ENCODE measurements at regions not wholly inside any gene's neighbourhood (a gene's known extent, or its start where the extent isn't known, plus 50 kb on each side); places are given as distances from the start of the nearest gene placed in this dataset.
"Not testable (repeated sequence)": the region's sequence is repeated elsewhere in the genome, so short reads cannot be mapped to it uniquely, and the experiment has no call there.

GRCh38 chr5:21049901-21050300 is 1061.9 kb upstream of the CDH18 start:
- intact Hi-C loops (cut with micrococcal nuclease), result no loop called here
- POLR2A ChIA-PET, result interaction anchor here (0.6 kb wide), 1 partner anchor 10 kb away, joined by 3 read pairs; no protein-coding TSS in a partner anchor

GRCh38 chr5:21030981-21031380 is 1043.0 kb upstream of the CDH18 start:
- intact Hi-C loops (cut with micrococcal nuclease), result no loop called here
- H3K36me3 Mint-ChIP-seq (ENCODE audit: low read depth), result no peaks in the 10 kb centered on the region
- TF ChIP-seq CTCF (IDR thresholded peaks at IDR 0.05), result no peak
- ATAC-seq (ENCODE audit: low read depth) (no peak), DNase-seq (no peak)
- H3K27me3 Mint-ChIP-seq, result no peaks in the 10 kb centered on the region
- no peak overlapping the region for H3K4me3 Mint-ChIP-seq
- H3K27ac Mint-ChIP-seq, result no peak overlapping the region
- H3K4me1 Mint-ChIP-seq, result no peaks in the 10 kb centered on the region
- POLR2A ChIA-PET, result no interaction called here
- CTCF ChIA-PET, result no interaction called here
- no peaks in the 10 kb centered on the region for H3K9me3 Mint-ChIP-seq

More at GRCh38 chr5:21049901-21050300, 1061.9 kb upstream of the CDH18 start:
- H3K36me3 Mint-ChIP-seq (ENCODE audit: low read depth), result no peaks in the 10 kb centered on the region
- TF ChIP-seq CTCF (IDR thresholded peaks at IDR 0.05), result no peak
- DNase-seq, result no peak
- ATAC-seq (ENCODE audit: low read depth), result no peak
- CTCF ChIA-PET, result no interaction called here
- no peaks in the 10 kb centered on the region for H3K4me1 Mint-ChIP-seq
- H3K27me3 Mint-ChIP-seq, result no peaks in the 10 kb centered on the region
- H3K4me3 Mint-ChIP-seq, result no peak overlapping the region
- no peaks in the 10 kb centered on the region for H3K9me3 Mint-ChIP-seq
- H3K27ac Mint-ChIP-seq, result no peak overlapping the region

- H3K4me3 Mint-ChIP-seq, result no peak overlapping the region
- no peak overlapping the region for H3K27ac Mint-ChIP-seq
- ATAC-seq (ENCODE audit: low read depth), result no peak
- H3K9me3 Mint-ChIP-seq, result peaks cover 7% of the 10 kb centered on the region
- intact Hi-C loops (cut with micrococcal nuclease), result no loop called here
- TF ChIP-seq CTCF (IDR thresholded peaks at IDR 0.05), result no peak
- CTCF ChIA-PET, result no interaction called here
- H3K4me1 Mint-ChIP-seq, result no peaks in the 10 kb centered on the region
- POLR2A ChIA-PET, result no interaction called here
- H3K27me3 Mint-ChIP-seq, result no peaks in the 10 kb centered on the region
- DNase-seq, result no peak
- H3K36me3 Mint-ChIP-seq (ENCODE audit: low read depth), result no peaks in the 10 kb centered on the region
These were observed 1037.0 kb upstream of the CDH18 start for GRCh38 chr5:21024966-21025365.

GRCh38 chr5:21013237-21013636 is 1025.2 kb upstream of the CDH18 start:
- Mint-ChIP-seq H3K4me3 (no peak overlapping the region), H3K36me3 (ENCODE audit: low read depth) (no peaks in the 10 kb centered on the region), H3K27ac (no peak overlapping the region), H3K9me3 (no peaks in the 10 kb centered on the region), H3K4me1 (peaks cover 18% of the 10 kb centered on the region), H3K27me3 (no peaks in the 10 kb centered on the region)
- intact Hi-C loops (cut with micrococcal nuclease), result no loop called here
- no peak for TF ChIP-seq CTCF (IDR thresholded peaks at IDR 0.05)
- no peak for DNase-seq
- CTCF ChIA-PET, result no interaction called here
- ATAC-seq (ENCODE audit: low read depth), result no peak
- POLR2A ChIA-PET, result no interaction called here

- Mint-ChIP-seq H3K4me3 (no peak overlapping the region), H3K36me3 (ENCODE audit: low read depth) (no peaks in the 10 kb centered on the region), H3K27ac (no peak overlapping the region), H3K27me3 (no peaks in the 10 kb centered on the region), H3K9me3 (no peaks in the 10 kb centered on the region), H3K4me1 (peaks cover 3% of the 10 kb centered on the region)
- CTCF ChIA-PET, result no interaction called here
- intact Hi-C loops (cut with micrococcal nuclease), result no loop called here
- TF ChIP-seq CTCF (IDR thresholded peaks at IDR 0.05), result no peak
- ATAC-seq (ENCODE audit: low read depth) (no peak), DNase-seq (no peak)
- POLR2A ChIA-PET, result no interaction called here
These were observed 1019.8 kb upstream of the CDH18 start for GRCh38 chr5:21007781-21008180.

GRCh38 chr5:20988933-20989332 is 1000.9 kb upstream of the CDH18 start:
- H3K4me1 Mint-ChIP-seq; CTCF ChIA-PET; H3K27ac Mint-ChIP-seq; H3K4me3 Mint-ChIP-seq; POLR2A ChIA-PET; H3K27me3 Mint-ChIP-seq; intact Hi-C loops (cut with micrococcal nuclease); ATAC-seq (ENCODE audit: low read depth); H3K36me3 Mint-ChIP-seq (ENCODE audit: low read depth); DNase-seq: not testable (repeated sequence)
- H3K9me3 Mint-ChIP-seq, result peaks cover 11% of the 10 kb centered on the region

Data from activated B cell treated with CpG ODN at 0.5 μM for 24 hours (primary cell).